H1 (cell line): ENCODE measurements at regions not wholly inside any gene's neighbourhood (a gene's known extent, or its start where the extent isn't known, plus 50 kb on each side); places are given as distances from the start of the nearest gene placed in this dataset.

Experiments used
- RBBP5 ChIP-seq: IDR thresholded peaks from 2 replicates; pipeline ENCODE4 v1.7.1; 2012; ENCODE audit warnings: low read depth, mild to moderate bottlenecking, inconsistent platforms, low read length, moderate library complexity, borderline replicate concordance
- RFX5 ChIP-seq: IDR thresholded peaks from 2 replicates; pipeline ENCODE4 v1.6.1; 2011; ENCODE audit warnings: low read depth, low read length, improper control_type of control experiment, borderline replicate concordance
- YY1 ChIP-seq: IDR thresholded peaks from 2 replicates; pipeline ENCODE4 v1.6.1; 2011; ENCODE audit warnings: low read depth, mild to moderate bottlenecking, low read length

- no peak for TF ChIP-seq RBBP5
- no peak for TF ChIP-seq YY1
- no peak for TF ChIP-seq RFX5
Measured at GRCh38 chr13:47298506-47298905, 401.7 kb upstream of the HTR2A start (continued).
